ENCODE measurements at regions not wholly inside any gene's neighbourhood (a gene's known extent, or its start where the extent isn't known, plus 50 kb on each side); places are given as distances from the start of the nearest gene placed in this dataset.

- TF ChIP-seq EP300 (IDR thresholded peaks at IDR 0.05) (peak in 1 of 4 donors; percentile 41), CTCF (IDR thresholded peaks at IDR 0.05) (no peak)
Observed at GRCh38 chr4:12118651-12119213, 690.0 kb upstream of the HS3ST1 start.
